H1 (cell line): ENCODE measurements at regions not wholly inside any gene's neighbourhood (a gene's known extent, or its start where the extent isn't known, plus 50 kb on each side); places are given as distances from the start of the nearest gene placed in this dataset.

Experiments used
- CBX5 ChIP-seq: fragments of 300-800, 300-1000 bp; sonication (generic); IDR thresholded peaks from 2 replicates; pipeline ENCODE4 v1.7.1; 2016; ENCODE audit warnings: antibody characterized with exemption, low read length, low read depth
- EZH2 ChIP-seq: fragments of 200-600 bp; sonication (generic); IDR thresholded peaks from 2 replicates; pipeline ENCODE4 v1.7.1; 2012; ENCODE audit warnings: low read depth, mild to moderate bottlenecking, moderate library complexity, low read length, inconsistent platforms; ENCODE audit not compliant: severe bottlenecking
- FOSL1 ChIP-seq: IDR thresholded peaks from 2 replicates; pipeline ENCODE4 v1.6.1; 2011; ENCODE audit warnings: mild to moderate bottlenecking, low read depth, low read length, moderate library complexity; ENCODE audit not compliant: insufficient read depth
- MAFK ChIP-seq: IDR thresholded peaks from 2 replicates; pipeline ENCODE4 v1.6.1; 2012; ENCODE audit warnings: low read depth, mild to moderate bottlenecking, improper control_type of control experiment, low read length
- RAD21 ChIP-seq, 2 experiments: IDR thresholded peaks in 1 of 2; conservative IDR thresholded peaks in 1 of 2; 2 replicates each; pipeline ENCODE4 v1.6.1; 2011; ENCODE audit warnings: low read depth in 2 of 2, low read length in 2 of 2, improper control_type of control experiment in 1 of 2, inconsistent platforms in 1 of 2, mild to moderate bottlenecking in 1 of 2, moderate library complexity in 1 of 2
- TF ChIP-seq, protein P1 (sequence below), 3 experiments: IDR thresholded peaks; 1 replicate in 2 of 3; 2 replicates in 1 of 3; pipeline versions ENCODE4 v1.5.1 to v1.6.1; 2011; ENCODE audit warnings: low read length in 3 of 3, mild to moderate bottlenecking in 3 of 3, inconsistent platforms in 2 of 3, low read depth in 1 of 3, moderate library complexity in 1 of 3; ENCODE audit not compliant: insufficient read depth in 1 of 3; ENCODE audit errors: control extremely low read depth in 1 of 3
- TF ChIP-seq, protein P2 (sequence below): IDR thresholded peaks from 2 replicates; pipeline ENCODE4 v1.6.1; 2012; ENCODE audit warnings: inconsistent platforms

DNA sequence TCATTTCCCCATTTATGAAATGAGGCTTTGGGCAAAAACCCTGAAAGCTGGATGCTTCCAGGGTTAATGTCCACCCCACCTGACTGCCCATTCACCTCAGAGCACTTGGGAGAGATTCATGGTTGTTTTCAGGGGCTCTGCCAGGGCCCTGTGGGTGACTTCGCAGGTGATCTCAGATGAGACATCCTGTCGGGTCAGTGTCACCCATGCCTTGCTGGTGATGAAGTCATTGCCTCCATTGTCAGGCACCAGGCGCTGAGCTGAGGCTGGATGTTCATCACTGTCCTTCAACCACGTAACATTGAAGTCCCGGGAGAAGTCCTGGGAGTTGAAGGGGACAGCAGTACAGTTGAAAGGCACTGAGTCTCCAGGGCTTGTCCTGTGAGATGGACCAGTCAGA lies 115.6 kb upstream of the SIRPA start:
- TF ChIP-seq FOSL1 (no peak), RAD21 (IDR thresholded peaks at IDR 0.05 in 1 of 2, conservative IDR thresholded peaks at IDR 0.05 in 1 of 2; ENCODE audit: low read depth in 2 of 2, low read length in 2 of 2) (no peak), CBX5 (no peak), EZH2 (no peak), MAFK (no peak)
- TF ChIP-seq, protein P1, sequence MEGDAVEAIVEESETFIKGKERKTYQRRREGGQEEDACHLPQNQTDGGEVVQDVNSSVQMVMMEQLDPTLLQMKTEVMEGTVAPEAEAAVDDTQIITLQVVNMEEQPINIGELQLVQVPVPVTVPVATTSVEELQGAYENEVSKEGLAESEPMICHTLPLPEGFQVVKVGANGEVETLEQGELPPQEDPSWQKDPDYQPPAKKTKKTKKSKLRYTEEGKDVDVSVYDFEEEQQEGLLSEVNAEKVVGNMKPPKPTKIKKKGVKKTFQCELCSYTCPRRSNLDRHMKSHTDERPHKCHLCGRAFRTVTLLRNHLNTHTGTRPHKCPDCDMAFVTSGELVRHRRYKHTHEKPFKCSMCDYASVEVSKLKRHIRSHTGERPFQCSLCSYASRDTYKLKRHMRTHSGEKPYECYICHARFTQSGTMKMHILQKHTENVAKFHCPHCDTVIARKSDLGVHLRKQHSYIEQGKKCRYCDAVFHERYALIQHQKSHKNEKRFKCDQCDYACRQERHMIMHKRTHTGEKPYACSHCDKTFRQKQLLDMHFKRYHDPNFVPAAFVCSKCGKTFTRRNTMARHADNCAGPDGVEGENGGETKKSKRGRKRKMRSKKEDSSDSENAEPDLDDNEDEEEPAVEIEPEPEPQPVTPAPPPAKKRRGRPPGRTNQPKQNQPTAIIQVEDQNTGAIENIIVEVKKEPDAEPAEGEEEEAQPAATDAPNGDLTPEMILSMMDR (IDR thresholded peaks at IDR 0.05; ENCODE audit: control extremely low read depth in 1 of 3, insufficient read depth in 1 of 3, low read depth in 1 of 3, low read length in 3 of 3): no peak
- TF ChIP-seq, protein P2, sequence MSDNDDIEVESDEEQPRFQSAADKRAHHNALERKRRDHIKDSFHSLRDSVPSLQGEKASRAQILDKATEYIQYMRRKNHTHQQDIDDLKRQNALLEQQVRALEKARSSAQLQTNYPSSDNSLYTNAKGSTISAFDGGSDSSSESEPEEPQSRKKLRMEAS: no peak
